ENCODE measurements at regions not wholly inside any gene's neighbourhood (a gene's known extent, or its start where the extent isn't known, plus 50 kb on each side); places are given as distances from the start of the nearest gene placed in this dataset.

GRCh38 chr18:8894823-8895222 lies 189.5 kb downstream of the MTCL1 start:
- TF ChIP-seq POLR2A (IDR thresholded peaks at IDR 0.05) (no peak), CTCF (IDR thresholded peaks at IDR 0.05) (no peak)

Measured in thyroid gland (tissue), 4 donors.